GM18867 (cell line): ENCODE measurements at regions not wholly inside any gene's neighbourhood (a gene's known extent, or its start where the extent isn't known, plus 50 kb on each side); places are given as distances from the start of the nearest gene placed in this dataset.
A peak's percentile ranks its signal among the peaks of the same experiment; 100 is the strongest.

Source experiments
- ATAC-seq: cut with Tn5 transposase; IDR thresholded peaks from one replicate; pipeline ENCODE4 v1.9.1; 2021; ENCODE audit warnings: mild to moderate bottlenecking, moderate library complexity; ENCODE audit not compliant: unreplicated experiment

DNA sequence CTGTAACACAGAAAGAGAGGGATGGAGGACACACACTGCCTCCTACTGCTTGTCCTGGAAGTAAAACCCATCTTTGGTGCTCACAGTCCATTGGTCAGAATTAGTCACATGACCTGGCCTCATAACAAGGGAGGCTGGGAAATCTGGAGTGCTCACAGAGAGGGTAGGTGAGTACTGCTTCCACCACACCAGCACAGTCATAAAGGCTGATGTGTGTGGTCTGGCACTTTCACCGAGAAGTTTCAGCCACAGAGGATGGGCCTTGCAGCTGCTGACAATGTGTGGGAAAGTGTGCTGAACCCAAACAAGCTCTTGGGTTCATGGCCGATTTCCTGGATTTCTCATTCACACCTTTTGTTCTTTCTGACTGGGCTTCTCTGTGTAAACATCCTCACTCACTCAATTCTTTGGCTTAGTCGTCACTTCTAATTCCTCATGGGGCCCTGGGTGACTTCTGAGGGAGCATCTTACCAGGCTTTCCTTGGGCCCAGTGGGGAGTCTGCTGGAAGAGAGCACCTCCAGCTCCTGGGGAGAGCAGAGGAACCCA, 100.7 kb downstream of the ASB7 start:
- peak; percentile 99 for ATAC-seq

DNA sequence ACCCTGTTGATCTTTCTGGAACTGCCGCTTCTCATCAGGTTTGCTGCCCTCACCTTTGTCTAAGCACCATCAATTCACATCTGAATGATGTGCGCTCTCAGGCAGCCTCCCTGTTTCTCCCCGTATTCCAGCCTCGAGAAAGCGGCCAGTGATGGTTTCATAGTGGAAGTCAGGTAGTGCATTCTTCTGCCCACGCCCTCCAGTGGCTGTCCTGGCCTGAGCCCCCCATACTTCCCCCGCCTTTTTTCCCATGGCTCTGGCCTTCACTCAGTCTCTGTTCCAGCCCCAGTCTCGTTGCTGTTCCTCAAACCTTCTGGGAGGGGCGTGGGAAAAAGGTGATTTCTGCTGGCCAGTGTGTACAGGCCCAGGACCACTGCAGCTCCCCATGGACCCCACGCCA, 101.3 kb downstream of the ASB7 start:
- no peak for ATAC-seq

DNA sequence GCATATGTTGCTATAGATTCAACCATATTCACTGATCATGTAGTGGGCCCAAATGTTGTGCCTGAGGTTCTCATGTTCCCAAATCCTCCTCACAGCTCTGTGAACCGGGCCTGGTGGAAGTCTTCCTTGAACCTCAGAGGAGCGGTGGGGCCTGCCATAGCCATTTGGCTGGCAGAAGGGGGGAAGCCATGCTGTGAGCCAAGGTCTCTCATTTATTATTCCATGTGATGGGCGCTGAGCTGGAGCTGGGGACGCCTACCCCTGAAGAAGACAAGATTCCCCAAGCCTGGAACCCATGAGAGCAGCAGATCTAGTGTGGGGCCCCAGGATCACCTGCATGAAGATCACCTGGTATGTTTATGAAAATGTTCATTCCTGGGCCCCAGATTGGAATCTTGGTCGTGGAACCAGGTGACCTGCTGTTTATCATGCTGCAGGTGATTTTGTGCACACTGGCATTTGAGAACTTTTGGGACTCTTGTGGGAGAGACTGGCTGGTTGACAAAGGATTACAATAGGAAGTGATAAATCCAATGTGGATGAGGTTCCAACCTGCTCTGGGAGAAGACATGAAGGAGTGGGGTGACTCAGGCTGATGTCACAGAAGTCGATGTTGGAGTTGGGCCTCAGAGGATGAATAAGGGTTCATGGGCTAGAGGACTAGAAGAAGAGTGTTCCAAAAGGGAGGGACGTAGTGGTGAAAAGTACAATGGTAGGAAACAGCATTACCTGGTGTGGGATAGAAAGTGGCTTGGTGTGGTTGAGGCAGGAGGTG, 102.1 kb downstream of the ASB7 start:
- no peak for ATAC-seq

DNA sequence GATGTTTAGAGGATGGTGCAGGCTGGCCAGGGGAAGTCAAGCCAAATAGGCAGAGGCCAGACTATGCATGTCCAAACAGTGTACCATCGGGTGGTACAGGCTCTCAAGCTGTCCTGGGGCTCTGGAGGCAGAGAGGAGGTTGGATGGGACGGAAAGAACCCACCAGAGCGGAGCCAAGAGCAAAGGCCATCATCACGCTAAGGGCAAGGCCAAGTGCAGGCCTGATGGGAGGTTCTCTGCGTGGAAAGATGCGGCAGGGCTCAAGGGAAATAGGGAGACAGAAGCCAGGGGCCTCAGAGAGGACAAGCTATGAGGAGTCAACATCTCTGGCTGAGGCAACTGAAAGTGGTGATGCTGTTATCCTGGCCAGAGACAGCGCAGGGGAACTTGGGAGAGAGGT, 102.7 kb downstream of the ASB7 start:
- ATAC-seq = no peak

DNA sequence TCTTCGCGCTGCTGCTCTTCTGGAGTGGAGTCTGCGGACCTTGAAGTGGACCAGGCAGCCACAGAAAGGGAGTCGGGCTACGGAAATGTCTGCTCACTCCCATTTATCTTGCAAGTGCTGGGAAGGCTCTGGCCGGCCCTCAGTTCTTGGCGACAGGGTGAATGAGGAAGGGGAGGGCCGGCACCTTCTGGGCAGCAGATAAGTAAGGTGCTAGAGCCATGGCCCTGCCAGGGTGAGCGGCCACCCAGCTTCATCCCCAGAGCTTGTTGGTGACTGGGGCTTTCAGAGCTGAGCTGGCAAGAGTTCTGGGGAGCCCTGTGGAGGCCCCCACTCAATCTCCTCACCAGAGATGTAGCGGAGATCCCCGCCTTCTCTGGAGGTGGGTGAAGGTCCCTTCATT, 103.5 kb downstream of the ASB7 start:
- no peak for ATAC-seq

GRCh38 chr15:100707229-100707628, 104.8 kb downstream of the ASB7 start:
- no peak for ATAC-seq

GRCh38 chr15:100708916-100709315, 106.5 kb downstream of the ASB7 start:
- no peak for ATAC-seq

GRCh38 chr15:100710222-100710621, 107.8 kb downstream of the ASB7 start:
- no peak for ATAC-seq

- ATAC-seq = no peak
Measured at GRCh38 chr15:100710744-100711515, 108.5 kb downstream of the ASB7 start.

- no peak for ATAC-seq
Measured at GRCh38 chr15:100711516-100712021, 109.2 kb downstream of the ASB7 start.

GRCh38 chr15:100712226-100712625, 109.8 kb downstream of the ASB7 start:
- ATAC-seq = no peak

- ATAC-seq = no peak
Measured at GRCh38 chr15:100713163-100713867, 110.9 kb downstream of the ASB7 start.

DNA sequence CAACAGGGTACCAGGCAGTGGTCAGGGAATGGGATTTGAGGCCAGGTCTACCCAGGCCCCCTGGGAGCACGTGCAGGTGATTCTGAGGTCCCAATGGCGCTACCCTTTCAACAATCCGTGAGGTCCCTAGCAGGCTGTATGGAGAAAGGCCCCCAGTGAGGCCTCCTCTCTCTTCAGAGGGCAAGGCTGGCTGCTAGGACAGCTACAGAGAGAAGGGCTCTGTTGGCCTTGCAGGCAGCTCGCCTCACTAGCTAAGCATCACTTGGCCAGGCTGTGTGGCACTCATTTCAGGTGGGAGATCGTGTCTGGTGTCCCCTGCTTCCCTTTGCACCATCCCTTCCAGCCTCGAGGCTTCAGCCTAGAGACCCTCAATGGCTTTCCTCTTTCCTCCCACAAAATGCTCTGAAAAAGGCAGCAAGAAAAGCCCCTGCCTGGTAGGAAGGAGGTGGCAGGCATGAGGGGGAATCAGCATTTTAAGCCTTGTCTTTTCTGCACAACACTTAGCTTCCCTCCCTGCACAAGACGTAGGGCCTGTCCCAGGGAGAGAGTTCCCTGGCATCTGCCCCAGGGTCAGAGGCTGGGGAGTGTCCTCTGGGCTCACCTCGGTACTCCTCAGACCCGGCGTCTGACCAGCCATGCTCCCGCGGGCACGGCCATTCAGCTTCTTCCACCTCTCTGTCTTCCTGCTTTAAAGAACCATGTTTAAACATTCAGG, 111.8 kb downstream of the ASB7 start:
- ATAC-seq = no peak

DNA sequence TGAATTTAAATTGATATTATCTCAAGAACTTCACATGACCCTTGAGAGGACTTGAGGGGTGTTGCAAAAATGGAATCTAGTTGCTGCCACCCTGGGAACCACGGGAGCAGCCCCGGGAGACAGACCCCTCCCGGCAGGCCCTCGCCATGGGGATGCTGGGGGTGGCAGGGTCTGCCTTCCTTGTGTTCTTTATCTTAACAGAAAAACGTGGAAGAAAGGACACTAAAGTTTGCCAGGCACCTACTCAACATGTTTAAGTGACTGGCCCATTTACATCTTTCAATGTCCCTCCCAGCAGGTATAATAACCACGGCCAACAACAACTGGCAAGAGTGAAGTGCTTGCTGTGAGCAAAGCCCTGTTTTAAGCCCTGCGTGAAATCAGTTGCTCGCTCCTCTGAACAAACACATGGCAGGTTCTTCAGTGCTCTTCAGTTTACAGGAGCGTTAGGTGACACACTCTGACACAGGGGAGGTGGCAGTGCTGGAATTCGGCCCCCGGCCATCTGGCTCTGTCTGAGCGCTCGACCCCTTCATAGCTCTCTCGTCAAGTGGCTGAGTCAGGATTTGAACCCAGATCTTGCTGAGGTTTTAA, 112.5 kb downstream of the ASB7 start:
- ATAC-seq = no peak

- ATAC-seq = no peak
Measured at GRCh38 chr15:100715571-100716455, 113.4 kb downstream of the ASB7 start.

DNA sequence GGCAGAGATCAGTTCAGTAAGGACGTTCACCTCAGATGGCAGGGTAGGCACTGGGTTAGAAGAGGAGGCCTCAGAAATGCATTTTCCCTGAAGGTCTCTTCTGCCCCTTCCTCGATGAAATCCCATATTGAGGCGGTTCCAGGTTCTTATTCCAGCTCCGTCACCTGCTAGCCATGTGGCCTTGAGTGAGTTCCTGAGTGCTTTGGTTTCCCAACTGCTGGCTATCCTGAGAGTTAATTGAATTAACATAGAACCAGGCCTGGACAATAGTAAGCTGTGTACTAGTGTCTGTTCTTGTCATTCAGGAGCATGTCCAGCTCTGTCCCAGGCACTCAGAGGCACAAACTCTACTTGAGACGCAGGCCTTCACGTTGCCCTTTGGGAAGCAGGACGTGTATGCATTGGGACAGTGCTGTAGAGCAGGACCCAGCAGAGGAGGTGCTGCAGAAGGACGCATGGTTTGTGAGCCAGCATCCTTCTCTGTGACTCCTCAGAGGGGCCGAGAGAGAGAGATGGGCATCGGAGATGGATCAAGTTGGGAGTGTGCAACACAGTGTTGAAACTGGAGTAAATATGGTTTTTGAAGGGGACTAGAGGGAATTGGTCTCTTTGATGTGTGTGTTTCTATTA, 114.2 kb downstream of the ASB7 start:
- no peak for ATAC-seq

- ATAC-seq = no peak
Measured at GRCh38 chr15:100717596-100717995, 115.2 kb downstream of the ASB7 start.

DNA sequence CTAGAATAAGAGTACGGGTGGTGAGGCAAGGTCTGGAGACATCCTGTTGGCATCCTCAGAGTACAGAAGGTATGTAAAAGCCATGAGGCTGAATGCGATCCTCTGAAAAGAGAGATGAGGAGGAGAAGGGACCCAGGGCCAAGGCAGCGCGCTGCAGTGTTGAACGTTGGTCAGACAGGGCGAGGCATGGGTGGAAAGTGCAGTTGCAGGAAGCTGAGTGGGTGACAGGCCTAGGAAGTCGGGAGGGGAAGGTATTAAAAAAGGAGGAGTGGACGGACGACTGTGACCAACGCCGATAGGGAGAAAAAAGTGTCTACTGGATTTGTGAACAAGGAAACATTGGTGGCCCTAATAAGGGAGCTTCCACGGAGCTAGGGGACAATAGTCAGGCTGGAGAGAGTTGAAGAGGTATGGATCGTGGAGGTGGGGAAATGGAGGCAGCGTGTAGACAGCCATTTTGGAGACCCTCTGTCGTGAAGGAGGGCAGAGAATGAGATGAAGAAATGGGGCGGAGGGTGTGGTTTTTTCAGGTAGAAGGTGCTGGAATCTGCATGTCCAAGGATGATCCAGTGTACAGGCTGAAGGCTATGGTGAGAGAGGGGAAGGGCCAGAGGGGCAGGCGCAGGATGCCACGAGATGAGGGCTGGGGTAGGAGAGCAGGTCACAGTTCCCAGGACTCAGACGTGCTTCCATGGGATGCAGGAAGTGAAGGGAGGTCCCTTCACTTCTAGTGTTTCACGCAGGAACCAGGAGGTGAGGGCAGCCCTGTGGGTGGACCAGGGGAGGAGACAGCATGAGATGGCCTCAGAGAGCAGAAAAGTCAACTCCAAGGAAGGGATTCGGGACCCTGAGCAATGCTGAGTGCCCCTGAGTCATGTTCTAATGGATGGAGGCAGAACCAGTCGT, 115.9 kb downstream of the ASB7 start:
- ATAC-seq = no peak
